H9 (cell line): ENCODE measurements at regions not wholly inside any gene's neighbourhood (a gene's known extent, or its start where the extent isn't known, plus 50 kb on each side); places are given as distances from the start of the nearest gene placed in this dataset.

Experiments
- DNase-seq: peaks from one replicate; pipeline ENCODE4 v3.0.0-alpha.2; 2017
- H2AFZ ChIP-seq: one replicate; pipeline ENCODE4 v1.6.1; 2013; ENCODE audit warnings: mild to moderate bottlenecking, low read length, control low read depth, moderate library complexity
- H2AK5ac ChIP-seq: 2 replicates; pipeline ENCODE4 v1.6.1; 2013; ENCODE audit warnings: low read length, control low read depth, mixed read lengths; ENCODE audit not compliant: insufficient read length
- H2BK120ac ChIP-seq: one replicate; pipeline ENCODE4 v1.6.1; 2013; ENCODE audit warnings: low read depth, mild to moderate bottlenecking, low read length, control low read depth, inconsistent platforms; ENCODE audit not compliant: poor library complexity, severe bottlenecking
- H2BK12ac ChIP-seq: 2 replicates; pipeline ENCODE4 v1.6.1; 2013; ENCODE audit warnings: low read length, control low read depth, mixed read lengths, low read depth; ENCODE audit not compliant: insufficient read length
- H2BK15ac ChIP-seq: 2 replicates; pipeline ENCODE4 v1.6.1; 2013; ENCODE audit warnings: low read depth, low read length, control low read depth
- H2BK20ac ChIP-seq: one replicate; pipeline ENCODE4 v1.6.1; 2013; ENCODE audit warnings: low read depth, mild to moderate bottlenecking, low read length, control low read depth, inconsistent platforms; ENCODE audit not compliant: poor library complexity, severe bottlenecking
- H2BK5ac ChIP-seq: 2 replicates; pipeline ENCODE4 v1.6.1; 2013; ENCODE audit warnings: low read length, control low read depth, mixed read lengths; ENCODE audit not compliant: insufficient read length
- H3K14ac ChIP-seq: 2 replicates; pipeline ENCODE4 v1.6.1; 2013; ENCODE audit warnings: low read length, control low read depth; ENCODE audit not compliant: insufficient read depth
- H3K18ac ChIP-seq: 2 replicates; pipeline ENCODE4 v1.6.1; 2013; ENCODE audit warnings: low read depth, mild to moderate bottlenecking, mixed read lengths, low read length, control low read depth; ENCODE audit not compliant: insufficient read length
- H3K23ac ChIP-seq: 2 replicates; pipeline ENCODE4 v1.6.1; 2013; ENCODE audit warnings: low read length, control low read depth, mixed read lengths, low read depth; ENCODE audit not compliant: insufficient read length
- H3K23me2 ChIP-seq: 2 replicates; pipeline ENCODE4 v1.6.1; 2013; ENCODE audit warnings: low read depth, mild to moderate bottlenecking, mixed read lengths, low read length, control low read depth; ENCODE audit not compliant: insufficient read length, poor library complexity, severe bottlenecking
- H3K27ac ChIP-seq: 2 replicates; pipeline ENCODE4 v1.5.1; 2013; ENCODE audit warnings: low read length, control low read depth, mixed read lengths, low read depth; ENCODE audit not compliant: insufficient read length
- H3K27me3 ChIP-seq: 2 replicates; pipeline ENCODE4 v1.6.1; 2013; ENCODE audit warnings: low read length, control low read depth, inconsistent platforms; ENCODE audit not compliant: insufficient read depth
- H3K4ac ChIP-seq: 2 replicates; pipeline ENCODE4 v1.6.1; 2013; ENCODE audit warnings: low read depth, mild to moderate bottlenecking, control low read depth, inconsistent platforms, low read length, moderate library complexity
- H3K4me1 ChIP-seq: 2 replicates; pipeline ENCODE4 v1.6.1; 2013; ENCODE audit warnings: low read length, control low read depth, inconsistent platforms; ENCODE audit not compliant: insufficient read depth
- H3K4me2 ChIP-seq: 2 replicates; pipeline ENCODE4 v1.6.1; 2013; ENCODE audit warnings: low read length, control low read depth, mixed read lengths; ENCODE audit not compliant: insufficient read length, insufficient read depth
- H3K56ac ChIP-seq: 2 replicates; pipeline ENCODE4 v1.6.1; 2013; ENCODE audit warnings: low read depth, mild to moderate bottlenecking, mixed read lengths, low read length, control low read depth; ENCODE audit not compliant: insufficient read length
- H3K79me1 ChIP-seq: 2 replicates; pipeline ENCODE4 v1.6.1; 2013; ENCODE audit warnings: low read depth, mild to moderate bottlenecking, moderate library complexity, low read length, control low read depth, inconsistent platforms; ENCODE audit not compliant: insufficient read depth, poor library complexity, severe bottlenecking
- H3K79me2 ChIP-seq: 2 replicates; pipeline ENCODE4 v1.6.1; 2013; ENCODE audit warnings: low read length, control low read depth, inconsistent platforms; ENCODE audit not compliant: insufficient read depth
- H3K9ac ChIP-seq: 2 replicates; pipeline ENCODE4 v1.6.1; 2013; ENCODE audit warnings: low read length, control low read depth, mixed read lengths; ENCODE audit not compliant: insufficient read length; ENCODE audit errors: extremely low read depth
- H3K9me3 ChIP-seq: one replicate; pipeline ENCODE4 v1.6.1; 2013; ENCODE audit warnings: low read depth, low read length, inconsistent platforms; ENCODE audit not compliant: control insufficient read depth
- H3T11ph ChIP-seq: one replicate; pipeline ENCODE4 v1.6.1; 2013; ENCODE audit warnings: mild to moderate bottlenecking, low read length, control low read depth, inconsistent platforms
- H4K20me1 ChIP-seq: one replicate; pipeline ENCODE4 v1.6.1; 2013; ENCODE audit not compliant: control insufficient read depth, insufficient read length, insufficient read depth
- H4K5ac ChIP-seq: 2 replicates; pipeline ENCODE4 v1.6.1; 2013; ENCODE audit warnings: low read depth, mild to moderate bottlenecking, mixed read lengths, low read length, control low read depth; ENCODE audit not compliant: insufficient read length
- H4K8ac ChIP-seq: replicated peaks from 2 replicates; pipeline ENCODE4 v1.6.1; 2013; ENCODE audit warnings: low read length, control low read depth, mixed read lengths, low read depth; ENCODE audit not compliant: insufficient read length
- H4K91ac ChIP-seq: 2 replicates; pipeline ENCODE4 v1.6.1; 2013; ENCODE audit warnings: low read depth, mild to moderate bottlenecking, moderate library complexity, mixed read lengths, low read length, control low read depth; ENCODE audit not compliant: insufficient read length
- H3K27ac Mint-ChIP-seq, 3 experiments: 2 replicates in 2 of 3; 3 replicates in 1 of 3; pipeline ENCODE4 v1.8.0; 2020 to 2021; ENCODE audit warnings: mixed read lengths in 3 of 3, mild to moderate bottlenecking in 1 of 3, moderate library complexity in 1 of 3
- H3K27me3 Mint-ChIP-seq: 2 replicates; pipeline ENCODE4 v1.8.0; 2021; ENCODE audit warnings: low read depth, mild to moderate bottlenecking, moderate library complexity, mixed read lengths
- H3K36me3 Mint-ChIP-seq, 3 experiments: 2 replicates in 2 of 3; 3 replicates in 1 of 3; pipeline ENCODE4 v1.8.0; 2020 to 2021; ENCODE audit warnings: low read depth in 3 of 3, mixed read lengths in 3 of 3; ENCODE audit not compliant: insufficient read depth in 1 of 3
- H3K4me1 Mint-ChIP-seq, 2 experiments: 2 replicates each; pipeline ENCODE4 v1.8.0; 2020; ENCODE audit warnings: mixed read lengths in 2 of 2
- H3K4me3 Mint-ChIP-seq, 2 experiments: 2 replicates in 1 of 2; 3 replicates in 1 of 2; pipeline ENCODE4 v1.8.0; 2020 to 2021; ENCODE audit warnings: mild to moderate bottlenecking in 2 of 2, mixed read lengths in 2 of 2, moderate library complexity in 1 of 2
- H3K9me3 Mint-ChIP-seq, 2 experiments: 2 replicates in 1 of 2; 3 replicates in 1 of 2; pipeline ENCODE4 v1.8.0; 2020; ENCODE audit warnings: mild to moderate bottlenecking in 2 of 2, mixed read lengths in 2 of 2, moderate library complexity in 1 of 2
- TF ChIP-seq, protein P1 (sequence below): fragments of 200-600 bp; sonication (generic); conservative IDR thresholded peaks from 3 replicates; pipeline ENCODE4 v1.8.0; 2021; ENCODE audit warnings: antibody characterized with exemption, mild to moderate bottlenecking

DNA sequence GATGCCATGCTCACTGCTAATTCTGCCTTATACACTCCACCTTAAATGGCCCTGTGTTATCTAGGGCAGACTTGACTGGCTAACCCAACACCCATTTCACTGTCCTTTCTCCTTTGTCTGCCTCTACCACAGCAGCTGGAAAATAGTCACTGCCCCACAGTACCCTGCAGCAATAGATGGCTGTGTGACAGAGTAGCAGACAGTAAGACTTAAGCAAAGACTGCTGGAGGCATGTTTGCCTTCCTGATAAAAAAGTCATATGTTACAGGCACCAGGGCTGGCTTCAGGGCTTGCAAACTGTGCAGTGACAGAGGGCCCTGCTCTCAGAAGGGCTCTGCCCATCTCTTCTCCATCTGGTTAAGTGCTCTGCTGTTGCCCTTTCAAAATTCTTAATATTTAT lies 332.6 kb upstream of the GHITM start:
- Histone ChIP-seq H3K4ac (no peak overlapping the region), H3K18ac (no peak overlapping the region), H2BK12ac (no peak overlapping the region), H2BK20ac (no peak overlapping the region), H3K4me1 (no peaks in the 10 kb centered on the region), H2BK15ac (no peak overlapping the region), H3K27ac (no peak overlapping the region), H3K9ac (no peak overlapping the region), H3K23me2 (no peaks in the 10 kb centered on the region), H2AFZ (no peak overlapping the region), H3K9me3 (no peaks in the 10 kb centered on the region), H3K23ac (no peak overlapping the region), H4K91ac (no peak overlapping the region), H2AK5ac (no peak overlapping the region), H3K79me1 (no peaks in the 10 kb centered on the region), H3K56ac (no peak overlapping the region), H4K8ac (no peak overlapping the region), H3K14ac (no peak overlapping the region), H4K20me1 (no peaks in the 10 kb centered on the region), H3K4me2 (no peak overlapping the region), H3K79me2 (no peaks in the 10 kb centered on the region), H4K5ac (no peak overlapping the region), H2BK120ac (no peak overlapping the region), H3T11ph (no peak overlapping the region), H2BK5ac (no peak overlapping the region), H3K27me3 (no peaks in the 10 kb centered on the region)
- TF ChIP-seq, protein P1, sequence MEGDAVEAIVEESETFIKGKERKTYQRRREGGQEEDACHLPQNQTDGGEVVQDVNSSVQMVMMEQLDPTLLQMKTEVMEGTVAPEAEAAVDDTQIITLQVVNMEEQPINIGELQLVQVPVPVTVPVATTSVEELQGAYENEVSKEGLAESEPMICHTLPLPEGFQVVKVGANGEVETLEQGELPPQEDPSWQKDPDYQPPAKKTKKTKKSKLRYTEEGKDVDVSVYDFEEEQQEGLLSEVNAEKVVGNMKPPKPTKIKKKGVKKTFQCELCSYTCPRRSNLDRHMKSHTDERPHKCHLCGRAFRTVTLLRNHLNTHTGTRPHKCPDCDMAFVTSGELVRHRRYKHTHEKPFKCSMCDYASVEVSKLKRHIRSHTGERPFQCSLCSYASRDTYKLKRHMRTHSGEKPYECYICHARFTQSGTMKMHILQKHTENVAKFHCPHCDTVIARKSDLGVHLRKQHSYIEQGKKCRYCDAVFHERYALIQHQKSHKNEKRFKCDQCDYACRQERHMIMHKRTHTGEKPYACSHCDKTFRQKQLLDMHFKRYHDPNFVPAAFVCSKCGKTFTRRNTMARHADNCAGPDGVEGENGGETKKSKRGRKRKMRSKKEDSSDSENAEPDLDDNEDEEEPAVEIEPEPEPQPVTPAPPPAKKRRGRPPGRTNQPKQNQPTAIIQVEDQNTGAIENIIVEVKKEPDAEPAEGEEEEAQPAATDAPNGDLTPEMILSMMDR, result no peak
- Mint-ChIP-seq H3K36me3 (no peaks in the 10 kb centered on the region; a peak in 1 of 7 replicates), H3K4me1 (no peaks in the 10 kb centered on the region), H3K27me3 (no peaks in the 10 kb centered on the region; the same call in 1 of the 2 replicates), H3K4me3 (no peak overlapping the region), H3K9me3 (no peaks in the 10 kb centered on the region; a peak in 1 of 5 replicates), H3K27ac (no peak overlapping the region)
- DNase-seq, result no peak
